HG02840 (cell line): ENCODE measurements at regions not wholly inside any gene's neighbourhood (a gene's known extent, or its start where the extent isn't known, plus 50 kb on each side); places are given as distances from the start of the nearest gene placed in this dataset.
"Not testable (repeated sequence)": the region's sequence is repeated elsewhere in the genome, so short reads cannot be mapped to it uniquely, and the experiment has no call there.

Source experiments
- ATAC-seq: cut with Tn5 transposase; IDR thresholded peaks from one replicate; pipeline ENCODE4 v1.9.1; 2021; ENCODE audit warnings: mild to moderate bottlenecking, moderate library complexity, moderate number of reproducible peaks; ENCODE audit not compliant: unreplicated experiment, low FRiP score

DNA sequence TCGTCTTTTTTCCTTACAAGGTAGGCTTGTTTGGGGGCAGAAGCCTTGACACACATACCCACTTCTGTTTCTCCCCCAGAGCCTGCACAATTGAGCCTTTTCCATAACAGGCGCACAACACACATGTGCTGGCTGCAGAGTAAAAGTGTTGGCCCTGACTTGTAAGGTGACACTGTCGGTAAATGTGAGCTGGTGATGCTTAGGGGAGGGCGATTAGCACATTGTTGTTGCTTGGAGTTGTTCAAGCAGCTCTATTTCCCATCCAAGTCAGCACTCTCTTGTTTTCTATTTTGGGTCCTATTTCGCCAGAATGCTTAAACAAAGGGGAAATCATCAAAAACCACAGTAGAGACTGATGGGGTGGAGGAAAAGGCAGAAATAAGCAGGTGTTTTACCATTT is 51.9 kb upstream of the PTPRJ start:
- ATAC-seq, result no peak

DNA sequence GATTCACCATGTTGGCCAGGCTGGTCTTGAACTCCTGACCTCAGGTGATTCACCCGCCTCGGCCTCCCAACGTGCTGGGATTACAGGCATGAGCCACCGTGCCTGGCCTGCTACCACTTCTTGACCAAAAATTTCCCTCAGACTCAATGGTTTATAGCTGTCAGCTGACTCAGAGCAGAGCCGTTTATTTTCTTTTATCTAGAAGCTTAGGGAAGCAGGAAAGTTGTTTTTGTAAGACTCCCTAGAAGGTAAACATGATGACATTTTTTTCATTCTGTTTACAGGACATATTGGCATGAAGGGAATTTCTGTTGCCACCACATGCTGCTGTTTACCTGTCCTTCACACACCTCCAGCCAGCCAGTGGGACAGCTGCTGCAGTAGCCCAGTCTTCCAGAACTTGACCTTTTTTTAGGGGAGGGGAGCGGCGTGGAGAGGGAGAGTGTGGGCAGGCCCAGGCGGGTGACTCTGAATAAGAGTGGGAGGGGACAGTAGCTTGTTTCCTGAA is 56.1 kb upstream of the PTPRJ start:
- ATAC-seq, result no peak

DNA sequence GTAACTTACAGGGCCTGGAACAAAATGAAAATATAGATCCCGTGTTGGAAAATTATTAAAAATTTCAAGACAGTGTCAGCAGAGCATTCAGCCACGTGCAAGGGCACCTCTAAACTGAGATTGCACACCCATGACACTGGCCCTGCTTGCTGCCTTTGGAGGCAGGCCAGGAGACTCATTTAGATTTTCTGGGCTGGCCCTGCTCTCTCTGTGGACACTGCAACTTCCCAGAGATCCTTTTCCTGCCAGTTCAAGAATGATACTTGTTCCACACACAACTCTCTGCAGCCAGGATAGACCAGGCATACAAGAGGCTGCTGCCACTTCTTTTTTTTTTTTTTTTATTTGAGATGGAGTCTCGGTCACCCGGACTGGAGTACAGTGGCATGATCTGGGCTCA is 56.7 kb upstream of the PTPRJ start:
- no peak for ATAC-seq

DNA sequence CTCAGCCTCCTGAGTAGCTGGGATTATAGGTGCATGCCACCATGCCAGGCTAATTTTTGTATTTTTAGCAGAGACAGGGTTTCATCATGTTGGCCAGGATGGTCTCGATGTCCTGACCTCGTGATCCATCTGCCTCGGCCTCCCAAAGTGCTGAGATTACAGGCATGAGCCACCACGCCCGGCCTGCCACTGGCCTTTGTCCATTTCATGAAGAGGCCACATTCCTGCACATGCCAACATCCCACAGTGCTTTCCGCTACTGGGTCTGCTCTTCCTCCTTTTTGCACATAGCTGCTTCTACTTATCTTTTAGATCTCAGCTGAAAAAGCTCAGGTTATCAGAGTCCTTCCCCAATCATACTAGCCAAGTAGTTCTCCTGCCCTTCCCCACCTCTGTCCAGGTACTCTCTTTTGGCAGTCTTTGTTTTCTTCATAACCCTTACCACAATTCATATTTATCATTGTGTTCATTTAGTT is 59.2 kb upstream of the PTPRJ start:
- ATAC-seq, result not testable (repeated sequence)

DNA sequence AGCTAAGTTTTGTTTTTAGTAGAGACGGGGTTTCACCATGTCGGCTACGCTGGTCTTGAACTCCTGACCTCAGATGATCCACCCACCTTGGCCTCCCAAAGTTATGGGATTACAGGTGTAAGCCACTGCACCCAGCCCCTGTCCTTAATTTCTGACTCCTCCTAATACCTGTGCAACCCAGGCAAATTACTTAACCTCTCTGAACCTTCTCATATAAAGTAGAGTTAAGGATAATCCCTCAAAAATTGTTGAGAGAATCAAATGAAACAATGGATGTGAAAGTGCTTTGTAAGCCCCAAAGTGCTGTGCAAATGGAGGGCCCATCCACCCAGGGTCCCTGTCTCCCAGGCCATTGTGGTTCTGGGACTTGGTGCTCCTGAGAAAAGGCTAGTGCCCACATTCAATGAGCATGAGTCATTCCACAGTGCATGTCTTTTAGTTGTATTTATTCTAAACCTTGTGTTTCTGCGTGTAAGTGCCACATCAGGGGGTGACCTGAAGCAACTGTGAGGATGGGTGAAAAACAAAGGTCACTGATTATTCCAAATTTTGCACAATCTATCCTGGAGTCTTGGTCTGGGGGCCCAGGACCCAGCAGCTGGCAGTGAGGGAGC is 61.4 kb upstream of the PTPRJ start:
- ATAC-seq, result no peak

DNA sequence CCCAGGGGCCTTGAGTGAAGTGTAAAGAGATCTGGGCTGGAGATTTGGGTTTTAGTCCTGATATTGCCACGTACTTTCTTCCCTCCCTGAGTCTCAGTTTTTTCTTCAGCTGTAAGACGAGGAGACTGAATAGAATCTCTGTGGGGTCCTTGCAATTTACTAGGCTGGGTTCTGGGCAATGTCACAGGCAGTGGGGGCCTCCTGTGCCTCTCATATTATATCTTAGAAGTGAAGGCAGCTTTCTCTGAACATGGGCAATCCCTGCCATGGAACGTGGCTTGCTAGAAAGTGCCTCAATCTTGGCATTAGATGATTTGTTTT is 62.0 kb upstream of the PTPRJ start:
- ATAC-seq, result no peak

DNA sequence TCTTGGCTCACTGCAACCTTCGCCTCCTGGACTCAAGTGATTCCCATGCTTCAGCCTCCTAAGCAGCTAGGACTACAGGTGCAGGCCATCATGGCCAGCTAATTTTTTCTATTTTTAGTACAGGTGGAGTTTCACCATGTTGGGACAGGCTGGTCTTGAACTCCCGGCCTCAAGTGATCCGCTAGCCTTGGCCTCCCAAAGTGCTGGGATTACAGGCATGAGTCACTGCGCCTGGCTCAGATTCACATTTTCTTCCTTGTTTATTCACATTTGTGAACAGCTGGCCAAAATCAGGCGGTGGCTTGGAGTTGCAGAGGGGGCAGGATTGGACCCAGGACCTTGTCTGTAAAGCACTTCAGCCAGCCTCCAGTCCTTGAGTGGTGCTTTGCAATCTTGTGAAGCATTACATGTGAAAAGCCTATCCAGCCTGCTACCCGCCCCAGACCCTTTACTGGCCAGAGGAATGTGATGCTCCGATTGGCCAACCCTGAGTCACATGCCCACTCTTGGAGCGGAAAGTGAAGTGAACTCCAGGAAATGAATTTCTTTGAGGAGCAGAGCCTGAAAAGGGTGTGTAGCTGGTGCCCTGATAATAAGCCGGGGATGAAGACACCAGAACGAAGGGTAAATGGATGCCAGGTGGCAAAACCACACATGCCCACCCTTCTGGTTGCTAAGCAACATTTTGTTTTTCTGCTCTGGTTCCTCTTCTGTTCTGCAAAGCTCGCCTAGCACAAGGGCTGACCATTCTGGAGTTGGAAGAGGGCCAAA is 62.6 kb upstream of the PTPRJ start:
- no peak for ATAC-seq

DNA sequence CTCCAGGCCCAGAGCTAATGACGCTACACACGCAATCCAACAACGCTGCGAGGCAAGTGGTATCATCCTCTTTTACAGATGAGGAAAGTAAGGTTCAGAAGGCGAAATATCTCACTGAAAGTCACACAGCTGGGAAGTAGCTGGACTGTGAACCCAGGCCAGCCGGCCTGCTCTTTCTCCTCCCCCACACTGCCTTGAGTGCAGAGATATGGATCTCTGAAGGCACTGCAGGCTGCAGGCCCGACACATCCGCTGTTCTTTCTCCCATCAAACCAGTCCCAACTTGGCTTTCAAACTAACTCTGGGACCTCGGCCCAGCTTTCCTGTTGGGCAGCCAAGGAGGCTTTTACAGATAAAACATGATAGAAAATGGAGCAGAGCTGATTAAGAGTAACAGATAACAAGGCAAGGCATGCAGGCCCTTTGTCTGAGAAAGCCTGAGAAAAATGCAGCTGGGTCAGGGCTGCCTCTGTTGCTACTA is 64.0 kb upstream of the PTPRJ start:
- ATAC-seq, result no peak

DNA sequence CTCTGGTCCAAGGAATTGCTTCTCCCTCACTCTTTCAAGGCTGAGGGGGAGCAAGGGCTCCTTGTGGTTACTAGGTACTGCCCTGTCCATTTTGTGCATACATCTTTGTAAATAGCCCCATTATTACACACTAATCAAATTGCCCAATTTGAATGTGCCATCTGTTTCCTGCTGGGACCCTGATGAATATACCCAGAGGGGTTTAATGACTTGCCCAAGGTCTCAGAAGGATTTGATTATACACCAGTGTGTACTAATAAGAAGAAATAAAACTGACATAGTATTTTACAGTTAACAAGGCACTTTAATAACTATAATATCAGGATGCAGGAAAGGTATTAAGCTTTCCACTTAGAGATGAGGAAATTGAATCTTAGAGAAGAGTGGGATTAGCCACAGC is 64.6 kb upstream of the PTPRJ start:
- ATAC-seq, result no peak

DNA sequence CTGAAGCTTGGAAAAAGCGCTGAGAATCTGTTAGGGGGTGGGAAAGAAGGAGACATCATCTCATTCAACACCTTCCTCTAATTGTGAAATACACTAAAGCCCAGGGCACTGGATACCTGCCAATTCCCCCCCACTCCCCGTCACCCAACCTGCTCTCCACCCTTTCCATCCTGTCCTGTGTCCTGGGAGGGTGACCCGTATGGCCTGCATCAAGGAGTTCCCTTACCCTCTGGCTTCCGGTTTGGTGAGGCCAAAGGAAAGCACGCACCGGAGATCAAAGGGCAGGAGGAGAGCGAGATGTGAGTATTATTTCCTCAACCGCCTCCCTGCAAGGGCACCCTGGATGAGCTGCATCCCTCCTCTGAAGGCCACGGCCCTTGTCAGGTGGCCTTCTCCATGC is 65.0 kb upstream of the PTPRJ start:
- no peak for ATAC-seq

DNA sequence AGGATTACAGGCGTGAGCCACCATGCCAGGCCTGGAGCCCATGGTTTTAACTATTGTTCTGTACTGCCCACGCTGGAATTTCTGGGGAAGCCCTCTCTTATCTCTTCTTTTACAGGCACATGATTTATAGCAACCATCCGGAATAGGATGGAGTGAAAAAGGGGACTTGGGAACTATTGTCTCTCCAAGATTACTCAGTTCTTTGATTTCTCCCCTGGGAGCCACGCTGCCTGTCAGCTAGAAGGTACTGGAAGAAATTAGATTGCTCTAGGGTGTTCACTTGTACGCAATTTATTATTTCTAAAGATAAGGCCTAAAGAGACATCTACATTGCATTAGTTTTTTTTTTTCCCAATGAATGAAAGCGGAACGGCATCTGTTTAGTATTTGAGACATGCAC is 65.6 kb upstream of the PTPRJ start:
- no peak for ATAC-seq

DNA sequence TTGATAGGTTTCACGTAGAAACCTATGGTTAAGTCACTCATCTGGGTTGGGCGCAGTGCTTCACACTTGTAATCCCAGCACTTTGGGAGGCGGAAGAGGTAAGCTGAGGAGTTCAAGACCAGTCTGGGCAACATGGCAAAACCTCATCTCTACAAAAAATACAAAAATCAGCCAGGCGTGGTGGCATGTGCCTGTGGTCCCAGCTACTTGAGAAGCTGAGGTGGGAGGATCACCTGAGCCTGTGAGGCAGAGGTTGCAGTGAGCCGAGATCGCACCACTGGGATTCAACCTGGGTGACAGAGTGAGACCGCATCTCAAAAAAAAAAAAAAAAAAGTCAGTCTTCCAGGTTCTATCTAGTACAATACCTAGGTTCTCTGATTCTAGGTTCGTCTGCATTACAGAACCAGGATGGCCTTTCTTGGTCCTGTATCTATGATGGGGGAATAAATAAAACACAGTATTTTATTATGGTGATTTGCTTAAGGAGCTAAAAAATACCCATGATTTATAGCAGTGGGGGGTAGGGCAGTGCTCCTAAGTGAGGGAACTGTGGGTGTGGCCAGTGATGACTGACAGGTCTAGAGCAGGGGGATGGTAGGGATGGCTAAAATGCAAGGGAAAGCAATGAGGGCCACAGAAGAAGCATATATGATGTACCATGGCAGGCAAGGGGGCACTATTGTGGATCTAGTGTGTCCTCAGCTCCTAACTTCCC is 65.5 kb upstream of the NUP160 start:
- ATAC-seq, result no peak

DNA sequence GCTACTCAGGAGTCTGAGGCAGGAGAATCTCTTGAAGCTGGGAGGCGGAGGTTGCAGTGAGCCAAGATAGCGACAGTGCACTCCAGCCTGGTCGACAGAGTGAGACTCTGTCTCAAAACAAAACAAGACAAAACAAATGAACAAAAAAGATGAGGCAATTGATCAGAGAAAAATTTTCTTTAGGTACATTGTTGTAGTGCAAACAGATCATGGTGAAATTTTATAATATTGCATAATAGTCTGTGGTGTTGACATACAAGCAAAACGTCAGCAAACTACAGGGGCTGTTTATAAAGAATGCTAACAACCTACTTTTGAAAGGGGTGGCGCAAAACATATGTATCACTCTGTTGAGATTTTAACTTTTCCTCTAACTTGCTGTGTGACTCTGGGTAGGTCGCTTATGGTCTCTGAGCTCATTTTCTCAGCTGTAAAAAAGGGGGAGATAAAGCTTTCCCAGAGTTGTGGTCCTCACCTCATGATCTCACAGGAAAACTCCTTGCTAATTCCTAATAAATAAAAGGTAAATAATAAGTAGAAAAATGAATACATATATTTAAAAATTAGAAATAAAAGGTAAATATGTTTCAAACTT is 64.8 kb upstream of the NUP160 start:
- no peak for ATAC-seq

DNA sequence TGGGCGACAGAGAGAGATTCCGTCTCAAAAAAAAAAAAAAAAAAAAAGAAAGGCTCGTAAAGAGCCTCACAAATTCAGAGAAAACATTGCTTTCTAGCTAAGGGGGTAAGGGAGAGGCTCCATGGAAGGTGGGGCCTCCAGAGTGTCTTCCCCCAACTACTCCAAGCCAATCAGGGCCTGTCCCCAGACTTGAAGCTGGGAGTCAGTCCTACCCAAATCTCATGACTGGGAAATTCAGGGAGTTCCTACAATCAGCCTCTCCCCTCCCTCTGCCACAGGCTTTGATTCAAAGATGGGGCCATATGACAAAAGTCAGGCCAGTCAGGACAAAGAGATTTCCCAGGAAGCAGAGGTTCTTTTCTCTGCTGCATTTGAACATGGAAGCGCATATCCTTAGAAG is 63.0 kb upstream of the NUP160 start:
- ATAC-seq, result no peak

DNA sequence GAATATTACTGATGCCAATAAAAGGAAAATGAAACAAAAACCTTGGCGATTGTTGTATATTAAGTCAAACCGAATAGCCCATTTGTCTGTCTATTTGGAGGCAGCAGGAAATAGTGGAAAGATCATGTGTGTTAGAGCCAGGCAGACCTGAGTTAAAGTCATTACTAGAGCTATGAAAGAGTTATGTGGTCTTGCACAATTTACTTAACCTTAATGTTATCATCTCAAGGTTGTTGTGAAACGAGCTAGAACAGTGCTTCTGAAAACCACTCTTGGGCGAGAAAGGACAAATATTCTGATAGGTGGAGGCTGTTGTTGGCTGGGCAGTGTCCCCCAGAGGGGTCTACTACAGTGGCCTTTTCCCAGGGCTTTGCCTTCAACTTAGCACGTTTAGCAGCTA is 60.0 kb upstream of the NUP160 start:
- no peak for ATAC-seq

DNA sequence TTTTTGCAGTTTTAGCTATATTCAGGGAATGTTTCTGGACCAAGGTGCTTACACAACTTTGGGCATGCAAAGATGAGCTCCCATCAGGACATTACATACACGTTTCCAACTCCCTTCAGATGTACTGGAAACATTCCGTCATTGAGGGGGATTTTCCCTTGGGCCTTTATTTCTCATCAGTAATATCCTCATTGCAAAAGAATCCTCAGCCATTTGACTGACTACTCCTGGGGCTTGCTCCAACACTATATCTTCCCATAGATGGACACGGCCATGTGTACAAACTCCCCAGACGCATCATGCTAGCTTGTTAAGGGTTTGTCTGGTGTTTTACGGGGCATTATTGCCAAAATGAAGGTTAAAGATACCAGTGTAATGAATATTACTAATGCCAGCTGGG is 59.3 kb upstream of the NUP160 start:
- ATAC-seq, result no peak

DNA sequence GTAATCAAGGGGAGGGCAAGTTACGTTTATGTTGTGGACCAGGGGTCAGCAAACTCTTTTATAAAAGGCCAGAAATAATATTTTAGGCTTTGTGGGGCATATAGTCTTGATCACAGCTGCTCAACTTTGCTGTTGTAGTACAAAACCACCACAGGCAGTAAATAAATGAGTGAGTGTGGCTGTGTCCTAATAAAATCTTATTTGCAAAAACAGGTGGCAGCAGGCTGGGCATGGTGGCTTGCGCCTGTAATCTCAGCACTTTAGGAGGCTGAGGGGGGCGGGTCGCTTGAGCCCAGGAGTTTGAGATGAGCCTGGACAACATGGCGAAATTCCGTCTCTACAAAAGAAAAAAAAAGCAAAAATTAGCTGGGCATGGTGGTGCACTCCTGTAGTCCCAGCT is 57.9 kb upstream of the NUP160 start:
- ATAC-seq, result no peak

DNA sequence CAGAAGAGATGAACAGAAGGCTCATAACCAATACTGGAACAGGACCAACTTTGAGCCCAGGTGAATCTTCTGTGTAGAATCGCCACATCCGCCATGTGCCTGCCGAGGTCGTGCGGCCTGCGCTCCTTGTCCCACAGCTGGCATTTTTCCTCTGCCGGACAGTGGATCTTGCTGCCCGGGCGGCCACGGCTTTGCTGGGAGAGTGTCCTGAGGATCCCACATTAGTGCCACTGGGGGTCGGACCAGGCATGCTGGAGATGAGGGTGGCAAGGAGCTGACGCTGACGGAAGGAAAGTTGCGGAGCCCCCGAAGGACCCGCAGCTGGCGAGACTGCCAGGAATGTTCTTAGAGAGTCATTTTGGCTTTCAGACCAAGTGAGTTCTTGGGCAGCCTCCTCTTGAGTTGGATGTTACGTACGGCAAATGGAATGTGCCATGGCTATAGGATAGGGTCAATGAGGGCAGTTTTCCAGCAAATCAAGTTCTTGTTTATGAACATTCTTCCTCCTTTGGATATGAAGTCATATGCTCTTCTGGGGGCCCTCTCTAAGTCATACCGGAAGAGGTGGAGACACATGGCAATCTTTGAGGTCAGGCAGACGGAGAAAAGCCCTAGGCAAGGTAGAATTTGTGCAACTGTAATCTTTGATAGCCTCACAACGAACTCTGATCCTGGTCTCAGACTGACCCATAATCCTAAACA is 57.4 kb upstream of the NUP160 start:
- ATAC-seq, result no peak

DNA sequence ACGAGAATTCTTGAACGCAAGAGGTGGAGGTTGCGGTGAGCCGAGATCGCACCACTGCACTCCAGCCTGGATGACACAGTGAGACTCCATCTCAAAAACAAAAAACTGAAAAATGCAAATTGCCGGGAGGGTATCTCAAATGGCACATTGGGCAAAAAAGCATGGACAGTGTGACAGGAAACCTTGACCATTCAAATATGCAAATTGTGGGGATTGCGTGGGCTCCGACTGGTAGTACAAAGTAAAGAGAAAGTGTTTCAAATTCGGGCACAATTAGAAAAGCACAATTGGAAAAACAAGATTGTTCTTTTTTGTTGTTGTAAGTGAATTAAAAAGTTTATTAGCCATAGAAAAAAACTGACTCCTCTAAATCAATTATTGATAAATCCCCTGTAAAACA is 56.7 kb upstream of the NUP160 start:
- ATAC-seq, result no peak

DNA sequence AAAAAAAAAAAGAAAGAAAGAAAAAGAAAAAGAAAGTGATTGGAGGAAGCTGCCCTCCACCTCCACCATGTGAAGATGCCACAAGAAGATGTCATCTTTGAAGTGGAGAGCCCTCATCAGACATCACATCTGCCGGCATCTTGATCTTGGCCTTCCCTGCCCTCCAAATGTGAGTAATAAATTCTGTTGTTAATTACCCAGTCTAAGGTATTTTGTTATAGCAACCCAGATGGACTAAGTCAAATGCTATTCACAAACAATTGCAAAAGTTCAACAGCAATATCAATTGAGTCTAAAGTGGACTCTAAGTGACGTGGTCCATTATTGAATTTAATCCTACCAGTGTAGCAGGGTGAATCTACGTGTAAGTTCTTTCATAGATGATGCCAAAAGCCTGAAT is 55.9 kb upstream of the NUP160 start:
- no peak for ATAC-seq

DNA sequence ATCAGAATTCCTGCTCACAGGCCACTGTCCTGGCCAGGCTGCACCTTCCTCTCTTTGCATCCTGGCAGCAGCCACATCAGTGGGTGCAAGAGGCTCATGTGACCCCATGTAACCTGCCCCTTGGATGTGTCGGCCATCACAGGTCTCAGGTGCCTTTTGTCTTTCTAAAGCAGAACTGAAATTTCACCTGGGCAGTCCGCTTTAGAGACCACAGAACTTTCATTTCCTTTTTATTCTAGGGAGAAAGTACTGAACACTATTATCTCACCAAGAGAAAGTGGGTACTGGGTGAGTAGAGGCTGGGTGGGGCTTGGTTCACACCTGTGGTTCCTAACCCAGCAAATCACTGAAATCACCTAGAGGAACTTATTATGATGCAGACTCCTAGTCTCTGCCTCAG is 51.7 kb upstream of the NUP160 start:
- peak; percentile 95 for ATAC-seq
